SK-N-SH (cell line): ENCODE measurements at regions not wholly inside any gene's neighbourhood (a gene's known extent, or its start where the extent isn't known, plus 50 kb on each side); places are given as distances from the start of the nearest gene placed in this dataset.

ENCODE experiments used
- CTCF ChIP-seq: fragments of 200-600 bp; sonication (generic); IDR thresholded peaks from 2 replicates; pipeline ENCODE4 v1.6.1; 2017; ENCODE audit warnings: antibody characterized with exemption, mild to moderate bottlenecking, moderate library complexity
- POLR2AphosphoS5 ChIP-seq: IDR thresholded peaks from 2 replicates; pipeline ENCODE4 v1.6.1; 2012; ENCODE audit warnings: low read depth, low read length
- RAD21 ChIP-seq: IDR thresholded peaks from 2 replicates; pipeline ENCODE4 v1.6.1; 2012; ENCODE audit warnings: mild to moderate bottlenecking, low read length
- REST ChIP-seq: IDR thresholded peaks from 2 replicates; pipeline ENCODE4 v1.6.1; 2012; ENCODE audit warnings: mild to moderate bottlenecking, low read depth, low read length, moderate library complexity
- RFX5 ChIP-seq: IDR thresholded peaks from 2 replicates; pipeline ENCODE4 v1.6.1; 2012; ENCODE audit warnings: mild to moderate bottlenecking, improper control_type of control experiment, low read length
- SIN3A ChIP-seq: IDR thresholded peaks from 2 replicates; pipeline ENCODE4 v1.6.1; 2012; ENCODE audit warnings: low read depth, mild to moderate bottlenecking, low read length, moderate library complexity, borderline replicate concordance
- SMC3 ChIP-seq: IDR thresholded peaks from 2 replicates; pipeline ENCODE4 v1.6.1; 2012; ENCODE audit warnings: low read depth, low read length, improper control_type of control experiment
- TCF12 ChIP-seq: IDR thresholded peaks from 2 replicates; pipeline ENCODE4 v1.4.0; 2012
- USF2 ChIP-seq: fragments of 150-350 bp; IDR thresholded peaks from 2 replicates; pipeline ENCODE4 v1.6.1; 2017; ENCODE audit warnings: antibody characterized with exemption, low read length, low read depth, borderline replicate concordance

- TF ChIP-seq CTCF, result no peak
- no peak for TF ChIP-seq TCF12
- no peak; the same call in 1 of the 2 replicates for TF ChIP-seq RAD21
- no peak for TF ChIP-seq POLR2AphosphoS5
- TF ChIP-seq USF2, result 0 out of 2 replicates have a peak, but pooled peaks have one; percentile 4
- TF ChIP-seq REST, result no peak
- TF ChIP-seq SMC3, result peak; percentile 37; the same call in 1 of the 2 replicates
- TF ChIP-seq SIN3A, result no peak
- TF ChIP-seq RFX5, result peak; percentile 30; the same call in 1 of the 2 replicates
These were observed 79.6 kb downstream of the CPN2 start for GRCh38 chr3:194271460-194272035.
